ENCODE measurements at regions not wholly inside any gene's neighbourhood (a gene's known extent, or its start where the extent isn't known, plus 50 kb on each side); places are given as distances from the start of the nearest gene placed in this dataset.

DNA sequence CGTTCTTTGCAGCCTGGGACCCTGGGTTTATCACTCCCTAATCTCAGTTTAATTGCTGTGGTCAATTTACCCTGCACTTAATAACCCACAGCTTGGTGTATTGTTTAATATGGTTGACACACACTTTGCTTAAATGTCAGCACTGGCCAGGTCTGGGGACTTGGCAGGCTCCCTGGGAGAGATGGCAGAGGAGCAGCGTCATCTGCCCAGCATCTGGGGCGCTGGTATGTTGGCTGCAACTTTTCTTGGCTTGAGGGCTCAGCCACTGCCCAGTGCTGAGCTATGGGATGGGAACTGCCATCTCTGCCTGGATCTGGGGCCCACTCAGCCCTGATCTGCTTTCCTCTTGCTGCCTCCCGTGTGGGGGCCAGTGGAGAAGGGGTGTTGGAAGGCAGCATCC lies 115.7 kb upstream of the IRX3 start:
- no peaks in the 10 kb centered on the region for H3K36me3 ChIP-seq (ENCODE audit: low read depth)
- H3K27ac ChIP-seq: no peak overlapping the region
- no peak overlapping the region for H3K4me3 ChIP-seq
- no peaks in the 10 kb centered on the region for H4K20me1 ChIP-seq (ENCODE audit: insufficient read depth)
- H3K4me2 ChIP-seq (ENCODE audit: unreplicated experiment): no peak overlapping the region
- H3K27me3 ChIP-seq (replicated peaks; ENCODE audit: insufficient read depth): no peaks in the 10 kb centered on the region
- no peak overlapping the region for H3K9ac ChIP-seq
- H3K79me2 ChIP-seq (ENCODE audit: insufficient read depth): no peaks in the 10 kb centered on the region
- WGBS, 2 experiments (ENCODE audit: low coverage in 1 of 2, low lambda C conversion rate in 2 of 2, missing lambda C conversion rate in 2 of 2): 23 to 26% methylated on average over 4 of the region's 4 CpGs
- H3F3A ChIP-seq (ENCODE audit: insufficient read depth): 0 out of 2 replicates have a peak, but pooled peaks cover under 1% of the 10 kb centered on the region
- H3K9me3 ChIP-seq (ENCODE audit: low read depth): no peaks in the 10 kb centered on the region
- DNase-seq: peak; percentile 84
- in situ Hi-C loops (cut with MboI): no loop called here
- no peaks in the 10 kb centered on the region for H3K9me2 ChIP-seq (ENCODE audit: insufficient read depth)
- peaks cover 12% of the 10 kb centered on the region for H3K4me1 ChIP-seq (ENCODE audit: insufficient read depth)
- TF ChIP-seq EZH2 (IDR thresholded peaks at IDR 0.05; ENCODE audit: insufficient read depth, poor library complexity, severe bottlenecking) (no peak), EZH2phosphoT487 (IDR thresholded peaks at IDR 0.05; ENCODE audit: insufficient read depth, low read depth) (no peak)
- no peak overlapping the region for H2AFZ ChIP-seq

DNA sequence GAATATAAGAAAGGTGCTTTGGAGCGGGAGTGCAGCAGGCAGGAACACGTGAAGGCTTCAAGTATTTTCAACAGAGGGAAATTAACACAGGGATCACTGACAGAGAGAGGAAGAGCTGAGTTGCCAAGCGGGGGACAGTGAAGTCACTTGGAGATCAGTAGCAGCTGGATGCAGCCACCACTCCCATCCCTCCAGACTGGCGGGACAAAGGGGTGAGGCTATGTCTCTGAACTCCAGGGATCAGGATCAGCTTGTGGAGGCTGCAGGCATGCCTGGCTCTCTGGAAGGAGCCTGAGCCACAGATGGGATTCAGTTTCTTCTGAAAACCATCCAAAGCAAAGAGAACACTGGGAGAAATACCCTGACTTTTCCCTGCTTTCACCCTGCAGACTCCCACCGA lies 113.7 kb upstream of the IRX3 start:
- H4K20me1 ChIP-seq (ENCODE audit: insufficient read depth): no peaks in the 10 kb centered on the region
- no peaks in the 10 kb centered on the region for H3K9me3 ChIP-seq (ENCODE audit: low read depth)
- no peaks in the 10 kb centered on the region for H3K79me2 ChIP-seq (ENCODE audit: insufficient read depth)
- in situ Hi-C loops (cut with MboI): no loop called here
- TF ChIP-seq EZH2 (IDR thresholded peaks at IDR 0.05; ENCODE audit: insufficient read depth, poor library complexity, severe bottlenecking): no peak
- TF ChIP-seq EZH2phosphoT487 (IDR thresholded peaks at IDR 0.05; ENCODE audit: insufficient read depth, low read depth): no peak
- H3K27me3 ChIP-seq (replicated peaks; ENCODE audit: insufficient read depth): no peaks in the 10 kb centered on the region
- H3K4me2 ChIP-seq (ENCODE audit: unreplicated experiment): no peak overlapping the region
- DNase-seq: no peak
- H3K9me2 ChIP-seq (ENCODE audit: insufficient read depth): no peaks in the 10 kb centered on the region
- H3K4me1 ChIP-seq (ENCODE audit: insufficient read depth): peaks cover 12% of the 10 kb centered on the region
- H3K4me3 ChIP-seq: no peak overlapping the region
- no peak overlapping the region for H3K27ac ChIP-seq
- no peak overlapping the region for H2AFZ ChIP-seq
- WGBS, 2 experiments (ENCODE audit: low coverage in 1 of 2, low lambda C conversion rate in 2 of 2, missing lambda C conversion rate in 2 of 2): 55 to 62% methylated on average over 5 of the region's 5 CpGs
- no peaks in the 10 kb centered on the region for H3K36me3 ChIP-seq (ENCODE audit: low read depth)
- no peak overlapping the region for H3K9ac ChIP-seq
- H3F3A ChIP-seq (ENCODE audit: insufficient read depth): no peaks in the 10 kb centered on the region

- in situ Hi-C loops (cut with MboI): no loop called here
- H3F3A ChIP-seq (ENCODE audit: insufficient read depth): no peaks in the 10 kb centered on the region
Observed at GRCh38 chr16:54398986-54399385, 112.4 kb upstream of the IRX3 start.

DNA sequence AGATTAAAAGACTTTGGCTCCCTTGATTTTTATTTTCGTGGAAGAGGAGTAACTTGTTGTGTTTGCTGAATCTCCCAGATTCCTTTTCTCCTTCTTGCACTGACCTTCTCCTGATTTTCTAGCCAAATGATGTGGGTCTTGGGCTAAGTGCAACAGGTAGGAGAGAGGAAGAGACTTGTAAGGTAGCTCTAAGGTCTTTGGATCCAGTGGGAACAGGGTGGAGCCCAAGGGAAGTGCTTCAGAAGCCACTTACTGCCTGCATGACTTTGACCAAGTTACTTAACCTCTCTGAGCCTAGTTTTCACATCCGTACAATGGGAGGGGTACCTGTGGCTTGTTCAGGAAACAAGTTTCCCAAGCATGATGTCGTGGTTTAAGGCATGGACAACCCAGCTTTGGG lies 111.3 kb upstream of the IRX3 start:
- H3K9me2 ChIP-seq (ENCODE audit: insufficient read depth): no peaks in the 10 kb centered on the region
- WGBS, 2 experiments (ENCODE audit: low coverage in 1 of 2, low lambda C conversion rate in 2 of 2, missing lambda C conversion rate in 2 of 2): 66 to 73% methylated on average over 3 of the region's 3 CpGs
- H3K27me3 ChIP-seq (replicated peaks; ENCODE audit: insufficient read depth): no peaks in the 10 kb centered on the region
- H4K20me1 ChIP-seq (ENCODE audit: insufficient read depth): no peaks in the 10 kb centered on the region
- DNase-seq: no peak
- in situ Hi-C loops (cut with MboI): no loop called here
- no peaks in the 10 kb centered on the region for H3K36me3 ChIP-seq (ENCODE audit: low read depth)
- no peak overlapping the region for H3K9ac ChIP-seq
- no peaks in the 10 kb centered on the region for H3K9me3 ChIP-seq (ENCODE audit: low read depth)
- peaks cover 12% of the 10 kb centered on the region for H3K4me1 ChIP-seq (ENCODE audit: insufficient read depth)
- H3K4me3 ChIP-seq: no peak overlapping the region
- H2AFZ ChIP-seq: no peak overlapping the region
- TF ChIP-seq EZH2phosphoT487 (IDR thresholded peaks at IDR 0.05; ENCODE audit: insufficient read depth, low read depth) (no peak), EZH2 (IDR thresholded peaks at IDR 0.05; ENCODE audit: insufficient read depth, poor library complexity, severe bottlenecking) (no peak)
- H3F3A ChIP-seq (ENCODE audit: insufficient read depth): no peaks in the 10 kb centered on the region
- H3K4me2 ChIP-seq (ENCODE audit: unreplicated experiment): no peak overlapping the region
- H3K79me2 ChIP-seq (ENCODE audit: insufficient read depth): no peaks in the 10 kb centered on the region
- H3K27ac ChIP-seq: no peak overlapping the region

More at GRCh38 chr16:54398986-54399385, 112.4 kb upstream of the IRX3 start:
- Histone ChIP-seq H3K27me3 (replicated peaks; ENCODE audit: insufficient read depth) (no peaks in the 10 kb centered on the region), H4K20me1 (ENCODE audit: insufficient read depth) (no peaks in the 10 kb centered on the region), H2AFZ (no peak overlapping the region), H3K79me2 (ENCODE audit: insufficient read depth) (no peaks in the 10 kb centered on the region), H3K4me3 (no peak overlapping the region), H3K4me1 (ENCODE audit: insufficient read depth) (peaks cover 12% of the 10 kb centered on the region), H3K9me3 (ENCODE audit: low read depth) (no peaks in the 10 kb centered on the region), H3K9ac (no peak overlapping the region), H3K36me3 (ENCODE audit: low read depth) (no peaks in the 10 kb centered on the region), H3K9me2 (ENCODE audit: insufficient read depth) (no peaks in the 10 kb centered on the region), H3K4me2 (ENCODE audit: unreplicated experiment) (no peak overlapping the region), H3K27ac (no peak overlapping the region)
- WGBS, 2 experiments (ENCODE audit: low coverage in 1 of 2, low lambda C conversion rate in 2 of 2, missing lambda C conversion rate in 2 of 2): 85 to 95% methylated on average over 3 of the region's 3 CpGs
- TF ChIP-seq EZH2phosphoT487 (IDR thresholded peaks at IDR 0.05; ENCODE audit: insufficient read depth, low read depth) (no peak), EZH2 (IDR thresholded peaks at IDR 0.05; ENCODE audit: insufficient read depth, poor library complexity, severe bottlenecking) (no peak)
- DNase-seq: no peak

All from GM23248 (cell line).